ENCODE measurements at regions not wholly inside any gene's neighbourhood (a gene's known extent, or its start where the extent isn't known, plus 50 kb on each side); places are given as distances from the start of the nearest gene placed in this dataset.

DNA sequence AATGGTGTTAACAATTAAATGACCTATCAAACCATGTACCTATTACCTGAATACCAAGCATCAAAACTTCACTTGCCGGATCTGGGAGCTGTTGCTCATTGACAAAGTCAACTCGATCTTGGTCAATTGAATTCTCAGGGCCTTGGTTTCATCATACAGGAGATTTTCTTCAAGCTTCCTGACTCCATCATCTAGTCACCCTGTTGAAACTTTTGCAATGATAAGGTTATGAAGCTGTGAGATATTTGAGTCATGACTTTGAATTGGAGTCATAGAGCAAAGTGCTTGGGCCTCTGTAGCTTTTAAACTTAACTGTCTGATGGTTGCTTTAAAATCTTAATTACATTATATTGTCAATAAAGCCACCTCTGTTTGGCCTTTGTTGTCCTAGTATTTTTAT is 260.9 kb downstream of the COG6 start:
- H3K4me1 Mint-ChIP-seq (ENCODE audit: low read depth, unreplicated experiment): no peaks in the 10 kb centered on the region
- TF ChIP-seq, protein P1, sequence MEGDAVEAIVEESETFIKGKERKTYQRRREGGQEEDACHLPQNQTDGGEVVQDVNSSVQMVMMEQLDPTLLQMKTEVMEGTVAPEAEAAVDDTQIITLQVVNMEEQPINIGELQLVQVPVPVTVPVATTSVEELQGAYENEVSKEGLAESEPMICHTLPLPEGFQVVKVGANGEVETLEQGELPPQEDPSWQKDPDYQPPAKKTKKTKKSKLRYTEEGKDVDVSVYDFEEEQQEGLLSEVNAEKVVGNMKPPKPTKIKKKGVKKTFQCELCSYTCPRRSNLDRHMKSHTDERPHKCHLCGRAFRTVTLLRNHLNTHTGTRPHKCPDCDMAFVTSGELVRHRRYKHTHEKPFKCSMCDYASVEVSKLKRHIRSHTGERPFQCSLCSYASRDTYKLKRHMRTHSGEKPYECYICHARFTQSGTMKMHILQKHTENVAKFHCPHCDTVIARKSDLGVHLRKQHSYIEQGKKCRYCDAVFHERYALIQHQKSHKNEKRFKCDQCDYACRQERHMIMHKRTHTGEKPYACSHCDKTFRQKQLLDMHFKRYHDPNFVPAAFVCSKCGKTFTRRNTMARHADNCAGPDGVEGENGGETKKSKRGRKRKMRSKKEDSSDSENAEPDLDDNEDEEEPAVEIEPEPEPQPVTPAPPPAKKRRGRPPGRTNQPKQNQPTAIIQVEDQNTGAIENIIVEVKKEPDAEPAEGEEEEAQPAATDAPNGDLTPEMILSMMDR (IDR thresholded peaks at IDR 0.05; ENCODE audit: unreplicated experiment): no peak
- intact Hi-C loops (cut with micrococcal nuclease; ENCODE audit: unreplicated experiment): loop anchor here (10.0 kb wide), 1 partner anchor 132 kb away; no protein-coding TSS in a partner anchor
- no peaks in the 10 kb centered on the region for H3K36me3 Mint-ChIP-seq (ENCODE audit: insufficient read depth, unreplicated experiment)
- CTCF ChIA-PET: interaction anchor here (1.7 kb wide), 1 partner anchor 27 kb away, joined by 6 read pairs; no protein-coding TSS in a partner anchor
- no peaks in the 10 kb centered on the region for H3K27me3 Mint-ChIP-seq (ENCODE audit: unreplicated experiment)
- no peak overlapping the region for H3K4me3 Mint-ChIP-seq (ENCODE audit: low read depth, unreplicated experiment)
- no TSS peak for BruUV-seq (replicated peaks)
- H3K9me3 Mint-ChIP-seq (ENCODE audit: low read depth, unreplicated experiment): no peaks in the 10 kb centered on the region
- no peak for DNase-seq
- no peak overlapping the region for H3K27ac Mint-ChIP-seq (ENCODE audit: unreplicated experiment)

DNA sequence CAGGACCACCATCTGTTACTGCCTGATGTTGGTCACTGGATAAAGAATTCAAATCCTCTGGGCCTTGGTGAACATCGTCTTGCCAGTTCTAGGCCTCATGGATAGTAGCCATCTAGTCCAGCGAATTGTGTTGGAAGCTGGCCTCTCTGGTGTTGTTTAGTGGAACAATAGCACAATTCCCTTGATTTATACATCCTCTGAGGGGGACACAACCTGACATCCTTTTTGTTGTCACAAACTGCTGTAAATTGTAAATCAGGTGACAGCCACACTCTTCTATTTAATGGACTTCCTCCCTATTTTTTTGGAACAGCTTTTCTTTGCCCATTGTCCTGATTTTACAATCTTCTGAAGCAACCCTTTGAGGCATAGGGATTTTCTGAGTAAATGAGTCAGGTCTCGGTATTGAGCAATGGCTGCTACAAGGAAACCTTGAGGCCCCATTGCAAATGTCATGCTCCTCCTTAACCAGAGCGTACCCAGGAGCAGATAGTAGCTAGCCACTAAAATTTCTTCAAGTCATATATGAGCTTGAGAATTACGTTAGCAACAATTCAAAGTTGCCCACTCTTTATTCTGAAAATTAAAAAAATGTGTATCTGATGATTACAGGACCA is 263.3 kb downstream of the COG6 start:
- CTCF ChIA-PET: no interaction called here
- no peak overlapping the region for H3K27ac Mint-ChIP-seq (ENCODE audit: unreplicated experiment)
- no peaks in the 10 kb centered on the region for H3K4me1 Mint-ChIP-seq (ENCODE audit: low read depth, unreplicated experiment)
- TF ChIP-seq, protein P1 (IDR thresholded peaks at IDR 0.05; ENCODE audit: unreplicated experiment): no peak
- no TSS peak for BruUV-seq (replicated peaks)
- intact Hi-C loops (cut with micrococcal nuclease; ENCODE audit: unreplicated experiment): loop anchor here (10.0 kb wide), 1 partner anchor 134 kb away; no protein-coding TSS in a partner anchor
- H3K27me3 Mint-ChIP-seq (ENCODE audit: unreplicated experiment): no peaks in the 10 kb centered on the region
- H3K36me3 Mint-ChIP-seq (ENCODE audit: insufficient read depth, unreplicated experiment): no peaks in the 10 kb centered on the region
- DNase-seq: no peak
- H3K9me3 Mint-ChIP-seq (ENCODE audit: low read depth, unreplicated experiment): no peaks in the 10 kb centered on the region
- H3K4me3 Mint-ChIP-seq (ENCODE audit: low read depth, unreplicated experiment): no peak overlapping the region

DNA sequence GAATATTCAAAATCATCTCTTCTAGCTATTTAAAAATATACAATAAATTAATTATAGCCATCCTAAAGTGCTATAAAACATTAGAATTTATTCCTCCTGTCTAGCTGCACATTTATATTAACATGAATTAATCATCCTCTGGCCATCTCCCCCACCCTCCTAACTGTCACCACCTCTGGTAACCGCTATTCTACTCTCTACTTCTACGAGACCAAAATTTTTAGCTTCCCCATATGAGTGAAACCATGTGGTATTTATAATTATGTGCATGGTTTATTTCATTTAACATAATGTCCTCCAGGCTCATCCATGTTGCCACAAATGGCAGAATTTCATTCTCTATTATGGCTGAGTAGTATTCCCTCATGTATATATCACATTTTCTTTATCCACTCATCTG is 265.2 kb downstream of the COG6 start:
- TF ChIP-seq, protein P1 (IDR thresholded peaks at IDR 0.05; ENCODE audit: unreplicated experiment): no peak
- intact Hi-C loops (cut with micrococcal nuclease; ENCODE audit: unreplicated experiment): no loop called here
- no TSS peak for BruUV-seq (replicated peaks)
- no peak for DNase-seq
- no peak overlapping the region for H3K27ac Mint-ChIP-seq (ENCODE audit: unreplicated experiment)
- H3K36me3 Mint-ChIP-seq (ENCODE audit: insufficient read depth, unreplicated experiment): no peaks in the 10 kb centered on the region
- H3K4me3 Mint-ChIP-seq (ENCODE audit: low read depth, unreplicated experiment): no peak overlapping the region
- H3K4me1 Mint-ChIP-seq (ENCODE audit: low read depth, unreplicated experiment): no peaks in the 10 kb centered on the region
- peaks cover 6% of the 10 kb centered on the region for H3K9me3 Mint-ChIP-seq (ENCODE audit: low read depth, unreplicated experiment)
- CTCF ChIA-PET: no interaction called here
- H3K27me3 Mint-ChIP-seq (ENCODE audit: unreplicated experiment): no peaks in the 10 kb centered on the region

DNA sequence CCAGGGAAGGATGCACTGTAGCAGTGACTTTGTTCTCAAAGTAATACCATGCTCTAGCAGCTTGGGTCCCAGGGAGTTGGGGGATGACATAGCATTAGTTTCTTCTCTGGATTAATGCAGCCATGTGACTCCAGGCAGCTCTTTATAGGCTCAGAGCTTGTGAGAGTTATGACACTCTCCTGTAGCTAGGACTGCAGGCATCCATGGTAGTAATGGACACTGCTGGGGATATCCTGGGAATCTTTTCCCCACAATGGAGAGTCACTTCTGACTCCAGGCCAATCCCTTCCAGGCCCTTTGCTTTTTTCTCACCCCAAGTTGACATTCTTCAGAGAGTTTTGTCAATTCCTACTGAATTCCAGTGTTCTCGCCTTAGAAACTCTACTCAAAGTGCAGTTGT is 270.9 kb downstream of the COG6 start:
- no peaks in the 10 kb centered on the region for H3K27me3 Mint-ChIP-seq (ENCODE audit: unreplicated experiment)
- CTCF ChIA-PET: no interaction called here
- peaks cover 6% of the 10 kb centered on the region for H3K9me3 Mint-ChIP-seq (ENCODE audit: low read depth, unreplicated experiment)
- H3K4me3 Mint-ChIP-seq (ENCODE audit: low read depth, unreplicated experiment): no peak overlapping the region
- no peak overlapping the region for H3K27ac Mint-ChIP-seq (ENCODE audit: unreplicated experiment)
- no TSS peak for BruUV-seq (replicated peaks)
- DNase-seq: no peak
- TF ChIP-seq, protein P1 (IDR thresholded peaks at IDR 0.05; ENCODE audit: unreplicated experiment): no peak
- intact Hi-C loops (cut with micrococcal nuclease; ENCODE audit: unreplicated experiment): no loop called here
- H3K36me3 Mint-ChIP-seq (ENCODE audit: insufficient read depth, unreplicated experiment): no peaks in the 10 kb centered on the region
- no peaks in the 10 kb centered on the region for H3K4me1 Mint-ChIP-seq (ENCODE audit: low read depth, unreplicated experiment)

Measured in Calu3 (cell line).